C4-2B (cell line): ENCODE measurements at regions not wholly inside any gene's neighbourhood (a gene's known extent, or its start where the extent isn't known, plus 50 kb on each side); places are given as distances from the start of the nearest gene placed in this dataset.

Experiments
- CTCF ChIP-seq: fragments of 450-650 bp; conservative IDR thresholded peaks from 2 replicates; pipeline ENCODE4 v1.5.1; 2017; ENCODE audit warnings: mild to moderate bottlenecking
- ZFX ChIP-seq: fragments of 450-650 bp; IDR thresholded peaks from 2 replicates; pipeline ENCODE4 v1.6.1; 2017

GRCh38 chr17:13337864-13338371, 263.8 kb downstream of the HS3ST3A1 start:
- TF ChIP-seq CTCF, result peak; percentile 93
- TF ChIP-seq ZFX, result no peak
